ENCODE measurements at regions not wholly inside any gene's neighbourhood (a gene's known extent, or its start where the extent isn't known, plus 50 kb on each side); places are given as distances from the start of the nearest gene placed in this dataset.

- TF ChIP-seq E2F1 (CRISPR knock-in tag; IDR thresholded peaks at IDR 0.05) (no peak), SP1 (CRISPR knock-in tag; conservative IDR thresholded peaks at IDR 0.05) (no peak), CTCF (IDR thresholded peaks at IDR 0.05) (no peak), CBFB (CRISPR knock-in tag; IDR thresholded peaks at IDR 0.05; ENCODE audit: low read depth) (no peak), ATF1 (CRISPR knock-in tag; IDR thresholded peaks at IDR 0.05) (no peak)
Observed at GRCh38 chr13:79060216-79060615, 345.8 kb downstream of the RBM26 start.
